Right forelimb (tissue), 1 donor: ENCODE measurements at regions not wholly inside any gene's neighbourhood (a gene's known extent, or its start where the extent isn't known, plus 50 kb on each side); places are given as distances from the start of the nearest gene placed in this dataset.

Experiments used
- DNase-seq: peaks from one replicate; pipeline ENCODE4 v3.0.0-alpha.2; 2018

GRCh38 chr16:48879223-48880122 is 269.5 kb upstream of the N4BP1 start:
- DNase-seq = no peak

GRCh38 chr16:48877946-48878345 is 268.0 kb upstream of the N4BP1 start:
- DNase-seq = no peak

DNA sequence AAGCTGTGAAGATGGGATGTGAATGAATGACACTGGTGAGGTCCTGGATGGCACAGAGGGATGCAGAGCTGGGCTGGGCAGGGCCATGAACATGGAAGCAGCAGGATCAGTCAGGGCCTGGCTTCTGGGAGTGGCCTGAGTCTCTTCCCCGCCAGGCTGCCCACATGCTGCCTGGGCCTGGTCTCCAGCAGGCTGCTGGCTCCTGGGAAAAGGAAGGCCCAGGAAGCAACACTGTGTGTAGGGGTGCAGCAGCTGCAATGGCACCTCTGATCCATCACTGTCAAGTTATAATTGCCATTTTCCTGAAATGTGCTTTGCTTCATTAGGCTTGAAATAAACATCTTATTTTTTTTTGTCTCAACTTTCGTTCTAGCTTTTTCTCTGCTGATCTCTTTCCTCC is 260.2 kb upstream of the N4BP1 start:
- DNase-seq = no peak

DNA sequence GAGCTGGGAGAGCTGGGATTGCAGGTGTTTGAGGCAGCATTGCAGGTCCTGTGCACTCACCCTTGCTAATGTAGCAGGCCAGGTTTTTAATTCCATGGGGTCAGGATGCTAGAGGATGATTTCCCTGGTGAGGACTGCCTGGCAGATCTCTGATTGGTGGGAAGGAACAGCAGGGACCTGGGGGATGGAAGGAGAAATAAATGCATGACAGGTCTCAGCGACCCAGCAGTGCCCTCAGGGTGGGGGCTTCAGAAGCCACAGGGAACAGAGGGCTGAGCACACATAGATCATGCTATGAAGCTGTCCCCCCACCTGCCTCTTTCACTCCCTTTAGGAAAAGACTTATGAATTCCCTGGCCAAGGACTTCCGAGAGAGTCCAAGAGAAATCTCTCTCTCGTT is 255.5 kb upstream of the N4BP1 start:
- DNase-seq = no peak

GRCh38 chr16:48864055-48864454 is 254.1 kb upstream of the N4BP1 start:
- no peak for DNase-seq

DNA sequence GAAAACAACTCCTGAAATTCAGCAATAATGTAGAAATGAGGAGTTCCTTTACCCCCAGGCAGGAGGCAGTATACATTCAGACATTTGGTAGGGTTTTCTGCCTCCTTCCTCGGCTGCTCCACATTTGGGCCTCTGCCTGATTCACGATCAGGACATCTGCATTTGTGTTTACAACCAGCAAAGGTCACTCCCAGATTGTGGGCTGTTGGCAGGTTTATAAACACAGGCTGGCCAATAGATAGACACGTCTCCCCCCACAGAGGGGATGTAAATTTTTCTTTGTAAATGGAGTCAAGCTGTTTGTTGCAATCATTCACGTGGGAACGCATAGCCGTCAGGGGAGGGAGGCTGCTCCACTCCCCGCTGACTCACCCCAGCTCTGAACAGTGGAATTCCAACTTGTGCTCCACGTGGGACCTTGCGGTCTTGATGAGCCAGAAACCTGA is 252.1 kb upstream of the N4BP1 start:
- DNase-seq = no peak

- no peak for DNase-seq
These were observed 250.4 kb upstream of the N4BP1 start for GRCh38 chr16:48860341-48860740.

DNA sequence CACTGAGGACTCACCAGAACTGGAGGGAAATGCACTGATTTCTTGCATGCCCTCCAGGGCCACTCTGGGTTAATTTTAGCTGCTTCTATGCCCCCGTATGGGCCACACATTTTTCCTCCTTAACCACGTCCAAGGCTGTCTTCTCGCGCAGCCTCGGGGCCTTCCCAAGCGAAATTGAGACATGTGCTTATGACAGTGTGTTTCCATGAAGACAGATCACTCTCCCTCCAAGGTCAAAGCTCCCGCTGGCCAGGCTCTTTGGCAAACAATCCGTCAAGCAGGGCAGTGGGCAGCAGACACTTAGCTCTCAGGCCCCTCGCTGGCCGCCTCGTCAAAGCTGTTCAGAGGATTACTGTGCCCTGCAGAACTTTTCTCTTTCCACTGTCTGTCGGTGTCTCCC is 243.0 kb upstream of the N4BP1 start:
- DNase-seq = no peak

- DNase-seq = no peak
These were observed 242.5 kb upstream of the N4BP1 start for GRCh38 chr16:48852458-48852857.

GRCh38 chr16:48850097-48850770 is 240.3 kb upstream of the N4BP1 start:
- no peak for DNase-seq

- no peak for DNase-seq
These were observed 236.3 kb upstream of the N4BP1 start for GRCh38 chr16:48846277-48846676.

GRCh38 chr16:48845261-48845660 is 235.3 kb upstream of the N4BP1 start:
- DNase-seq = no peak

- DNase-seq = no peak
These were observed 228.4 kb upstream of the N4BP1 start for GRCh38 chr16:48838349-48838748.

- no peak for DNase-seq
These were observed 226.7 kb upstream of the N4BP1 start for GRCh38 chr16:48836636-48837035.

DNA sequence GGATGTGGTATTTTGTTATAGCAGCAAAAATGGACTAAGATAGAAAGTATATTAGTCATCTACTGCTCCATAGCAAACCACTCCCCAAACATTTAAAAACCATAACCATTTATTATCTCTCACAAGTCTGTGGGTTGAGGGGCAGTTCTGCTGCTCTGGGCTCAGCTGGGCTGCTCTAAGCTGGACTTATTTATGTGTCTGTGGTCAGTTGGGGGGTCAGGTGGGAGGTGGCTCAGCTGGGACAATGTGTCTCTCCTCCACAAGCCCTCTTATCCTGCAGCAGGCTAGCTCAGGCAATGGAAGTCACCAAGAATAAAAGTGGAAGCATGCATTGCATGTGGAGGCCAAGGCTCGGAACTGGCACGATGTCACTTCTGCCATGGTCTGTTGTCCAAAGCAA is 226.1 kb upstream of the N4BP1 start:
- no peak for DNase-seq

DNA sequence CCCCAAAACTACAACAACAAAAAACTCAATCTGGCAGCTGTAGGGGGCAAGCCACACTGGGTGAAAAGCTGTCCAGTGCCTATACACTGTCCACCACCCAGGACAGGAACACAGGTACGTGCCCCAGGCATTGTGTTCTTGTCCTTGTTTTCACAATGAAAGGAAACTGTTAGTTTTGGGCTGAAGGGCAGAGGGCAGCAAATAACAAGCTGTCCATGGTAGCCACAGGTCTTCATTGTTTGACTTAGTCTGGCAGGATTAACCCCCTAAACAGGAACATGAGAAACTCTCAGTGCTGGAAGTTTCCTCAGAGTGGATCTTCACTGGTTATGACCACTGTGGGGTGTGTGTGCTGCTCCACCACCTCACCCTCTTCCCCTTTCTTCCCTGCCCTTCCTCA is 224.6 kb upstream of the N4BP1 start:
- no peak for DNase-seq

DNA sequence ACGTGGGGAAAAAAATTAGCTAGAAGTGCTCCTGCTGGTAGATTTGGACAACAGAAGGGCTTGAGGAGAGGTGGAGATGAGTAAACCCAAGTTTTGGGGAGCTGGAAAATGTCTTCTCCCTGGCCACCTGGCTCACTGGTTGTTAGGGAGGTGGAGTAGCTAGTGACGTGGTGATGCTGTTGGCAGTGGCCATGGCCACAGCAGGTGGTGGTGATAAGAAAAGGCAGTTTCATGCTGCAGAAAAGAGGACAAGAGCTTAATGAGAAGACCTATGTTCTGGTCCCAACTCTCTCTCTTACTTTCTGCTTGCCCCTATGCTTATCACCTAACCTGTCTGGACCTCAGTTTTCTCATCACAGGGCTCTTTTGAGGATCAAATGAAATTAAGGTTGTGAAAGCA is 223.5 kb upstream of the N4BP1 start:
- DNase-seq = no peak

- no peak for DNase-seq
These were observed 221.2 kb upstream of the N4BP1 start for GRCh38 chr16:48831076-48831722.

DNA sequence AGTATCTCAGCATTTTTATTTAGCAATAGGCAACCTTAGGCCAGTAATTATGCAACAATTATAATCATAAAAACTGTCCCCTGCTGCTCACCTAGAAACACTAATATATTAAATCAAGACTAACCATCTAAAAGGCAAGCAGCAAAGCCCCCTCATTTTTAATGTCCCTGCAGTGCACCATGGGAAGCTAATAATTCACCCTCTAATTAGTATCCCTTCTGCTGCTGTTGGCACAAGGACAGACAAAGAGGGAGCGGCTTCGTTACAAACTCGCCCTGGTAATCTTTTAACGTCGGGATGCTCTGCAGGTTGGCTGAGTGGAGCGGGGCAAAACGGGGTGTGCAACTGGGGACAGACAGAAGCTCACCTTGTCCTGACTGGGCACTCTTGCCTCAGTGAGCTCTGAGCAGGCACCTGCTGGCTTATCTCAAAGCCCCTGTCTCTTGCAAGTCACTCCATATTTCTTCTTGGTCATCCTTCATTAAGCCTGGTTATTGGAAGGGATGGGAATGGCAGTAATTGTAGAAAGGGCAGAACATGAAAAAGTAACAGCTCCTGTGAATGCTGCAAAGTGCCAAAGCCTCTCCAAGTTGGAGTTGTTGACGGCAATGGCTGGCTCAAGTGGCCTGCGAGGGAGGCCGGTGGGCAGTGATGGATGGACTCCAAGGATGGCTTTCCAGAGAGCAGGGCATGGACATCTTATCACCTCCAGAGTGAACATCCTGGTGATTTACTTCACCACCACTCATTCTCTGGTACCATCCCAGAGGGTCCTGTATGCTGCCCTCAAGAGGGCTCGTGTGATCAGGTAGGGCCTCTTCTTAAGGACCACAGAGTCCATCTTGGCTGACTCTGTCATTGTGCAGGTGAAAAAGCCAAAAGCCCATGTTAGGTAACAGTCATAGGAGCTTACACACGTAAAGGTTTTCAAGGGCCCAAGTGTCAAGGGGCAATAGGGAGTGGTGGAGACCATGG is 219.6 kb upstream of the N4BP1 start:
- no peak for DNase-seq

- DNase-seq = no peak
These were observed 214.3 kb upstream of the N4BP1 start for GRCh38 chr16:48824271-48824670.

DNA sequence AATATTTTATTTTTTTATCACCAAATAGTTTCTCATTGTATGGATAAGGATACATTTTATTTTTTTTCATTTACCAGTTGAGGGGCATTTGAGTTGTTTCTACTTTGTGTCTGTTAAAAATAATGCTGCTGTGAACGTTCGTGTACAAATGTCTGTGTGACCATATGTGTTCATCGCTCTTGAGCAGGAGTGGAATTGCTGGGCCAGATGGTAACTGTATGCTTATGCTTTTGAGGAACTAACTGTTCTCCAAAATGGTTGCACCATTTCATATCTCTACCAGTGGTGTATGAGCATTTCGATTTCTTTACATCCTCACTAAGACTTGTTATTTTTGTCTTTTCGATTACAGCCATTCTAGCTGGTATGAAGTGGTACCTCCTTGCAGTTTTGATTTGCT is 212.5 kb upstream of the N4BP1 start:
- DNase-seq = no peak

DNA sequence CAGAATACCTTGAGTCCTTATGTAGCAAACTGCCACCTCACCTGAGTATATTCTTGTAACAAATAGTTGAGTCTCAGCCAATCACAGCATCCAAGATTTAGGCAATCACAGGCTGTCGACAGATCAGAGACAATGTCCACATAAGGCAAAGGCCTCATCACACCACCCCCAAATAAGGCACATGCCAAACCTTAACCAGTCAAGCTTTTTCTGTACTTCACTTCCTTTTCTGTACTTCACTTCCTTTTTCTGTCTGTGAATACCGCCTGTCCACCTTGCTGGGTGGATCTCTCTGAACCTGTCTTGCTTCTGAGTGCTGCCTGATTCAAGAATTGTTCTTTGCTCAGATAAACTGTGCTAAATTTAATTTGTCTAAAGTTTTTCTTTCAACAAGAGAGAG is 210.4 kb upstream of the N4BP1 start:
- no peak for DNase-seq

- no peak for DNase-seq
These were observed 208.3 kb upstream of the N4BP1 start for GRCh38 chr16:48818257-48818656.
